Hindlimb muscle (tissue), 1 donor: ENCODE measurements at regions not wholly inside any gene's neighbourhood (a gene's known extent, or its start where the extent isn't known, plus 50 kb on each side); places are given as distances from the start of the nearest gene placed in this dataset.
A peak's percentile ranks its signal among the peaks of the same experiment; 100 is the strongest.
"Not testable (repeated sequence)": the region's sequence is repeated elsewhere in the genome, so short reads cannot be mapped to it uniquely, and the experiment has no call there.

Source experiments
- DNase-seq: peaks from one replicate; pipeline ENCODE4 v3.0.0-alpha.2; 2013

DNA sequence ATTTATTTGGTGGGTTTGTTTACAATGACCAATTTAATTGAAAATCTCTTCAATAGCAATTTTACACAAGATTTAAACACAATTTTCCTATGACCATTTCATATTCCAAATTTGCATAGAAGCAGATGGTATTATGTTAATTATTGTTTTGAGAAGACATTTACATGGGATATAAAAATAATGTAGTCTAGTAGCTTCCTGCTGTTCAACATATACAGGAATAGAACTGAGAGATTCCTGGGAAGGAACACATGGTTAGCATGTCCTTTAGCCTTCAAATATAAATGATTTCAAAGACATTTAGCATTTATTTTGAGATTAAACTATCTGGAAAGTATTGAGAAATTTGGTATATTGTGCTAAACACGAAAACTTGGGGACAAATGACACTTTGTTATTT is 129.6 kb downstream of the KCNE4 start:
- DNase-seq: no peak

DNA sequence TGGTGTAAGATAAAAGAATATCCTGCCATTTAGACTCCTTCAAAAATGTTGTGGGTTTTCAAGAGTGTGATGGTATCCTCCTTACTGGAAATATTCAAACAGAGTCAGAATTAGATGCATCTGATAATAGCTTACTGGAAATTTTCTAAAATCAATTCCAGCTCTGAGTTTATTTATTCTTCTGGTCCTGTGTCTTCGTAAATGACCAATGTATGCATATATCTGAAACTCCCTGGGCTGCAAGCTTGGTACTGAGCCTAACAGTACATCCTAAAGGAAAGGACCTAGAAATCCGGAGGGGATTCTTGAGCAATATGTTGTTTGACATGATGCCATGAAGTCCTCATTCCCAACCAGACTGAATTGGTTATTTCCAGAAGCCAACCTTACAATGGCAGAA is 130.4 kb downstream of the KCNE4 start:
- DNase-seq: no peak

DNA sequence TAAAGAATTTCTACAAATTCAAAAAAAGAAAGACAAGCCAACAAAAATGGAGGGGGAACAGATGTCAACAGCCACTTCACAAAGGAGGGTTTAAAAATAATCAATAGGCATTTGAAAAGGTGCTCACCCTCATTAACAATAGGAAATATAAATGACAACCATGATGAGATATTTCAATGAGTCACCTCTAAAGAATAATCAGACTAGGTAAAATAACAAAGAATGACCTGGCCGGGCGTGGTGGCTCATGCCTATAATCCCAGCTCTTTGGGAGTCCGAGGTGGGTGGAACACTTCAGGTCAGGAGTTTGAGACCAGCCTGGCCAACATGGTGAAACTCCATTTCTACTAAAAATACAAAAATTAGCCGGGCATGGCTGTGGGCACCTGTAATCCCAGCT is 133.6 kb downstream of the KCNE4 start:
- DNase-seq: no peak

DNA sequence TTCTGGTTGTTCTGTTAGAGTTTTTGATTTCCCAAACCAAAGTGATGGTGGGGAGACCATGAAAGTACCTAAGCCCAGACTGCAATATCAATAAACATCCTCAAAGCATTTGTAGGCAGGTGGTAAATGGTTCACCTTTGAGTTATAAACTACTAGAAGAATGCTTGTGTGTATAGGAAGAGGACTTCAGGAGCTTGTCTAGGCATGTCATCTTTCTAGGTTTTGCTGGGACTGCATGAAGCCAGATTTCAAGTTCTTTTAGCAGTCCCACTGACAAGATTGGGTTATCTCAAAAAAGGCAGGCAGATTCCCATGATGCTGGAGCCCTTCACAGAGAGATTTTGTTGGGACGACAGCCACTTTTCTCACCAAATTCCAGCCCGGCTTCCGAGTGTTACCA is 135.3 kb downstream of the KCNE4 start:
- DNase-seq: no peak

DNA sequence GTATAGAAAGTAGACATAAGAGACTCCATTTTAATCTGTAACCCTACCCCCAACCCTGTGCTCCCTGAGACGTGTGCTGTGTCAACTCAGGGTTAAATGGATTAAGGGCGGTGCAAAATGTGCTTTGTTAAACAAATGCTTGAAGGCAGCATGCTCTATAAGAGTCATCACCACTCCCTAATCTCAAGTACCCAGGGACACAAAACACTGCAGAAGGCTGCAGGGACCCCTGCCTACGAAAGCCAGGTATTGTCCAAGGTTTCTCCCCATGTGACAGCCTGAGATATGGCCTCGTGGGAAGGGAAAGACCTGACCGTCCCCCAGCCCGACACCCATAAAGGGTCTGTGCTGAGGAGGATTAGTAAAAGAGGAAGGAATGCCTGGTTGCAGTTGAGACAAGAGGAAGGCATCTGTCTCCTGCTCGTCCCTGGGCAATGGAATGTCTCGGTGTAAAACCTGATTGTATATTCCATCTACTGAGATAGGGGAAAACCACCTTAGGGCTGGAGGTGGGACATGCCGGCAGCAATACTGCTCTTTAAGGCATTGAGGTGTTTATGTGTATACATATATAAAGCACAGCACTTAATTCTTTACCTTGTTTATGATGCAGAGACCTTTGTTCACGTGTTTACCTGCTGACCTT is 138.7 kb downstream of the KCNE4 start:
- not testable (repeated sequence) for DNase-seq

DNA sequence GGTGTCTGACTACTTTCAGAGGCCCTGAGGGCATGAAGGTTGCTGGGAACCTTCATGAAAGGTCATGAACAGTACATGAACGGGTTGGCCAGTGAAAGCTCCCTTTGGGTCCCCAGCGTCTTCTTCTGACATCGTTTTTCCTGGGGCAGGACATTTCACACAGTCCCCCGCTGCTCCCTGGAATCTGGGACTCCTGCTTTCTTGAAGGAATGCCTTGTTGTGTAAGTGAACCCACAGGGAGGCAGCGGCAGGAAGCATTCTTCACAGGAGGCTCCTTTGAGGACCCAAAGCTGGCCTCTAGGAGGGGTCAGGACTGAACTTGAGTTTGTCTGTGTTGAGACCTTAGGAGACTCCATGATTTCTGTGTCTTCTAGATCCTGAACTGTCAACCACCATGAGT is 144.3 kb downstream of the KCNE4 start:
- DNase-seq: no peak

DNA sequence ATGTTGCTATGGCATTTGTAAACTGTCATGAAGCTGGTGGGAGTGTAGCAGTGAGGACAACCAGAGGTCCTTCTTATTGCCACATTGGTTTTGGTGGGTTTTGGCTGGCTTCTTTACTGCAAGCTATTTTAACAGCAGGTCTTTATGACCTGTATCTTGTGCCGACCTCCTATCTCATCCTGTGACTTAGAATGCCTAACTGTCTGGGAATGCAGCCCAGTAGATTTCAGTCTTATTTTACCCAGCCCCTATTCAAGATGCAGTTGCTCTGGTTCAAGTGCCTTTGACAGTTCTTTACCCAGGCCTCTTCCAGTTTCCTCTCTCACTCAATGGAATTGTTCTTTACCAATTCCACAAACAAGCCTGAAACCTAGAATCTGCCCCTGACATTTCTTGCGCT is 145.1 kb downstream of the KCNE4 start:
- DNase-seq: no peak

DNA sequence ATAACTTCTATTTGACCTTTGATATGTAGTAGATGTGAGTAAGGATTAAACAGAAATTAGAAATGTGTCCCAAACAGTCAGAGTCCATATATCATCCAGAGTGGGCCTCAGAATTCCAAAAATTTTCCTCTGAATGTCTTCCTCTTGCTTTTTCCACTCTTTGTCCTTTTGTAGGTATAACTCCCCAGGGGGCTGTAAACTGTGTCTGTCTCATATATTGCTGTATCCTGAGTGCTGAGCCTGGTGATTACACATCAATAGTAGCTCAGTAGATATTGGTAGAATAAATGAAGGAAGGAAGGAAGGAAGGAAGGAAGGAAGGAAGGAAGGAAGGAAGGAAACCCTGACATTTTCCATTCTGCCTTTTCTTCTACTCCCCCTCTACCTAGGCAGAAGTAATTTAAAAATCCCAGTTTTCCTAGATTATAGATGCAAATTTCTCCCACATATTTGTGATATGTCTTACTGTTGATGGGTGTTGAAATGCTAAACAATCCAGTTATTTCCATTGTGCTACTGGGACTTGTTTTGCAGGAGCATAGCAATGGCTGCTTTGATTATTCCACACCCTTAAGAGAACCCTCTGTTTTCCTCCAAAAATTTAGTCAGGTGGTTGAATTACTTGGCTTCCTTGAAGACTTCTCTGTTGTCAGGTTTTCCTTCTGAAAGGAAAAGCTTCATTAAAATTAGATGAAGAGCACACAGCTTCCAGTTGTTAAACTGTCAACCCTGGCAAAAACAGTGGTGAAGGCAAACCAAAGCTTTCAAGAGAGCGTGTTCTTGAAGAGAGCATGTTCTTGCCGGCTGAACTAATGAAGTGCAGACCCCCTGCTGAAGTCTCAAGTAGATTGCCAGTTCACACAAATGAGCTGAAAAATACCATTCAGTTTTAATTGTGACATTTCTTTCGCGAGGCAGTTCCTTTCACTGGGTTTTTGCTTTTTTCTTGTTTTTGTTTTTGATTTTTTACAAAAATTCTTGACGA is 147.8 kb downstream of the KCNE4 start:
- DNase-seq: no peak

DNA sequence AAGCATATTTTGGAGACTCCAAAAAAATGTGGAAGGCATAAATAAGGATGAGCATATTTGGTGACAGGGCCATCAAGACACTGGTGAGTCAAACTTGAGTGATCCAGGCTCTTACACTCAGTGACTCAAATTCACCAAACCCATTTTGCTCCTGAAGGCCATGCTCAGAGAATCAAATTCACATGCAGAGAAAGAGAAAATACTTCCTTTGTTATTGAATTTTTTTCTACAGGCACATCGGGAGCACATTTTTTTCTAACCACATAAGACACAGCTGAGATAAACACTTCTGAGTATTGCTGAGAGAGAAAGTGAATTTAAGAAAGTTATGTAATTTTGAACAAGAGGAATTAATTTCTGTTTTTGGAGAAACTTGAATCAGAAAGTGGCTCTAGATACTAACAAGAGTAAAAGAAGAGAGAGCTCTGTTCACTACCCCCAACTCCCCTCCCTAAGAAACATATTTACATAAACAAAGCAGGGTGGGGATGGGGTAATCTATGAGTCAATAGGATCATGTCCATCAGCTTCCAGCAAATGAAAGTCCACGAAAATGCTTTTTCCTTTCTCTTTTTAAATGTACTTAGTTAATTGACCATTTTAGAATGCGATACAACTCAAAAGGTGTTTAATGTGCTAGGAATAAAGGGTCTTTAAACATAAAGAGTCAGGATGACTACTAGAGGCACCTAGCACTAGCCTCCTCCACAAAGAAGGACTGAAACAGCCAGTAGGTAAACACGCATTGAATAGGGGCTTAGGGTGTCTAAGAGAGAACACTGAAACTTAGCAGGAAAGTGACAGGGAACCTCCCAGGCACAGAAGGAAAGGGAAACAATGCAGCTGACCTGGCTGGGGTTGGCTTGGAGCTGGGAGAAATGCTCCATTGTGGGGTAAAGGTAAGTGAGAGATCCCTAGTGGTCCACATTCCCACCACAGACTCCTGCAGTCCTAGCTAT is 152.3 kb downstream of the KCNE4 start:
- no peak for DNase-seq

DNA sequence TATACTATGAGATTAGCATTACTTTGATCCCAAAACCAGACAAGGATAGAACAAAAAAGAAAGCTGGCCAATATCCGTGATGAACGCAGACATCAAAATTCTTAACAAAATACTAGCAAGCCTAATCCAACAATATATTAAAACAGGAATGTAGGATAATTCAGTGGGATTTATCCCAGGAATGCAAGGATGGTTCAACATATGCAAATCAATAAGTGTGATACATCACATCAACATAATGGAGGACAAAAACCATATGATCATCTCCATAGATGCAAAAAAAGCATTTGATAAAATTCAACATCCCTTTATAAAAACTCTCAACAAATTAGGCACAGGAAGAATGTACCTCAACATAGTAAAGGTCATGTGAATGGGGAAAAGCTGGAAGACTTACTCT is 158.5 kb downstream of the KCNE4 start:
- DNase-seq: no peak

DNA sequence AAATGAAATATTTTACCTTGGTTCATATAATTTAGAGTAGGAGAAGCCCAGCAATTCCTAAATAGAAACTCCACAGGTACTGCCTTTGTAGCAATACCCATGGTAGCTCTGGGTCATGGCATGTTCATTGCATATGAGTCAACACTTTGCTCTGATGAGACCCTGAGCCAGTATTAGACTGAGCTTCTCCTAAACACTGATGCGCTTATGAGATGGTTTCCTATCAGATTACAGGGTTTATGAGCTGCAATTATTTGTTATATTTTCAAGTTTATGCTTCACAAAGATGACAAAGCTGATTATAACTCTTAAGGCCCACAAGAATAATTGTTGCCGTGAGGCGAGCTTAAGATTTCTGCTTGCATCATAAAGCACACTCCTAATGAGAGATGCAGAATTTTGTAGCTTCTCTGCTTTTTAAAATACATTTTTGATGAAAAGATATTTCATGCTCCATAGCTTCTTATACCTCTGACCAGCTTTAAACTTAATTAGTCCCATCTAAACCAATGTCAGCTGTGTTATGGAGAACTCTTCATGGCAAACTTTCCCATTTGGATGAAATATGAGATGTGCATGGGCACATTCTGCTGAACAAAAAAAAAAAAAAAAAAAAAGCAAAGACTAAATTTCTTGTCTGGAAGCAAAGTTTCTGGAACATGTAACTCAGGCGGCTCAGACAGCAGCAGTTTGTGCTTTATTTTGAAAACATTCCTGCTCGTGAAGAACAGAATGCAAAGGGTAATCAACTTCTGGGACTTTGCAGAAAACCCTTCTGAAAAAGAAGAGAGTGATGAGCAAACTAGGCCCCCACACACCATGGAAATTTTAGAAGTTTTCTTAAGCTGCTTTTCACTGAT is 162.6 kb downstream of the KCNE4 start:
- peak; percentile 46 for DNase-seq

DNA sequence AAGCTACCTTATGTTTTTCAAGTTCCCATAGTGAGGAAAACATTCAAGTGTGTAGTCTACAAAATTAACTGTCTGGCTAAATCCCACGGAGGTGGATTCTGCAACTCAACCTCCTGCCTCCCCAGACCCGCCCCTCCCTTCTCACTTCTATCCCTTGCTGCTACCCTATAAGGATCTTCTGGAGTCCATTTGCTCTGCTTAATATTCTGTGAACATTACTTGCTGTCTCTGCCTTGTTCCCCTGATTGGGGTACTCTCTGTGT is 163.2 kb downstream of the KCNE4 start:
- DNase-seq: no peak

DNA sequence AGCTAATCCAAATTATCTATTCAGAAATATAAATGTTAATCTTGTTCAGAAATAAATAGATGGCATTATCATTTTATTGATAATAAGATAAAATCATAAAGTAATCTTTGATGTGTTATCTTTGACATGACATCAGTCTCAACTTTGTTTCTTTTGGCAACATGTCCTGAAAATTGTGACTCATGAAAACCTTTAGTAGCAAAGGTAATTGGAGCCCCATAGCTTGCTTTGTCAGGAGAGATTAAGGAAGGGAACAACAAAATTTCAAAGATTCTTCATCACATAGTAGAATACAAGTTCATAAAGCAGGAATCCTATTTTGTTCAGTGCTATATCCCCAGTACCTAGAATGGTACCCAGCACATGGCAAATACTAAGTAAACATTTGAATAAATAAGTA is 165.4 kb downstream of the KCNE4 start:
- DNase-seq: no peak

DNA sequence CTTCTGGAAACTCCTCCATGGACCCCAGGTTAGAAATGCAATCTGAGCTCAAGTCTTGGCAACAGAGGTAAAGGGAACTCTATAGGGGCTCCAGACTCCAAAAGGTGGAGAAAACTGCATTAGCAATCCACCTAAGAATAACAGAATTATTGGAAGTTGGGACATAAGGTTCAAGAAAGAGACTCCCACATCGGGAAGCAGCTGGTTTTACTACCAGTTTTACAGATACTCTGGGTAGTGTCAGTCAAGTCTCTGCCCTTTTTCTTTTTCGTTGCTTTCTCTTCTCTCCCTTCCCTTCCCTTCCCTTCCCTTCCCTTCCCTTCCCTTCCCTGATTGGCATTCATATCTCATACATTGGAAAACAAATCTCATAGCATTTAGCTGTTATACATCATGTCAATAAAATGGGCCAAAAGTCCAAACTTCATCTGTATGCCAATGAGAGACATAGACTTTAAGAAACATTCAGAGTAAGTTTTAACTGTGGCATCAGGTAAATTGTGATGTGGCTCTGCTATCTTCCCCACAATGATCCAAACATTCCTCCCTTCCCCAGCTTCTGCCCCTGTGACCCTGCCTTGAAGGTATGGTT is 166.7 kb downstream of the KCNE4 start:
- DNase-seq: no peak

DNA sequence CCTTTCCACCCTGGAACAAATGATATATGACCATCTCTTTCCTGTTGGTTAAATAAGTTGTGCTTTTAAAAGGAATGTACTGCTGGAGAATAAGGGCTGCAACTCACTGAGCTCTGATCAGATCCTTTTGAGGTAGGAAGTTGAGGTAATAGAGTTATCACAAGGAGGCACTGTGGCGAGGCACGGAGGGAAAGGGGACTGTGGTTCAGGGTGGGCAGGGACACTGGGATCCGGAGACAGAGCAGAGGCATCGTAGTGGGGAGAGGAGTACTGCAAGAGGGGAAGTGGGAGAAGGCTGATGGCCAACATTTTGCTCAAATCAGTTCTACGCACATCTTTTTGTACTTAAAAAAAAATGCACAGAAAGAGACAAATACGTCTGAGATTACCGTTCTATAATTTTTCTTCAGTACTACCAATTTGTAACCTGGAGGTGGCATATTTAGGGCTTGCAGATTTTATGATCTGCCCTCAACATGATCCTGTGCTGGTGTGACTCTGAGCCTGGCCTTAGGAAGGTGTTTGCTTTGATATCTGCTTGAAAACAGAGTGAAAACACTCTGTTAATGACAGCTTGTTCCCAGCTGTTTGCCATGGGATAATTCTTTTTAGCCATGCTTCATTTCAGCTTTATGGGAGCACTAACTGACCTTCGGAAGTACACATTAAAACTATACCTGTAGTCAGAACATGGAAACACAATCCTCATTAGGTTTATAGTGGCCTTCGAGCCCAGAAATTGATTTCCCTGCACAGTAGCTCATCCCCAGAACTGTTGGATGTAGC is 168.1 kb downstream of the KCNE4 start:
- DNase-seq: no peak

DNA sequence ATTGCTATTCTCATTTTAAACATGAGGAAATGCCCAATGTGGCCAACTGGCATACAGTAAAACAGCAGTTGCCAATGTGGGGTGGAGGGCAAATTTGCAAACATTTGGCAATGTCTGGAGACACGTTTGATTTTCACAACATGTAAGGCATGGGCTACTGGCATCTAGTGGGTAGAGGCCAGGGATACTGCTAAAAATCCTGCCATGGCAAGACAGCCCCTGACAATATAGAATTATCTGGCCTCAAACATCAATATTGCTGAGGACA is 168.6 kb downstream of the KCNE4 start:
- DNase-seq: no peak

DNA sequence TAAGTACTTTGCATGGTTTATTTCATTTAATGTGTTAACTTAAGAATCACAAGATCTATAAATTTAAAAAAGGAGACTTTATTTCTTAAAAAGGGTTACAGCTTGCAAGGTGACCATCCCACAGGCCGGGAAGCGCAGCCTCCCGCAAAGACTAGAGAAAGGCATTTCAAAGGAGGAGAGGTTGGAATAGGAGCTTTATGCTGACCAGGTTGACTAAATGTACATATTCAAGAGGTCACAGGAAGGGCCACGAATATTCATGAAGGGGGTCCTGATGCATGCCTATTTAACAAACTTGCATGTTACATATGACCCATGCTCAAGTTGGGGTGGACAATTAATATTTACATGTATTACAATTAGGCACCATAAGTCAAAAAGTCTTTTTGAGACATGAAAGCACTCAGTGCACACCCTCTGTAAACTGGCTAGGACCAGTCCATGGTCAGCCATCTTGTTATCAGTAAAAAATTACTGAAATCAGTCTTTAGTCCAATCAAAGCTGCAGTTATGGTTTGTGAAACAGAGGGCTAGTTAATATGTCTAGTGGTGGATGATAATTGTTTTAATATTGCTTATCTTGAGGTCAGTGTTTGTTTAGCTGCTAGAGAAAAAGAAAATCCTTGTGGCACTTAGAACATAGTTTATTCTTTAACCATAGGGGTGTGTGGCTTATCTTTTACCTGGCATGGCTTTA is 169.3 kb downstream of the KCNE4 start:
- DNase-seq: no peak

DNA sequence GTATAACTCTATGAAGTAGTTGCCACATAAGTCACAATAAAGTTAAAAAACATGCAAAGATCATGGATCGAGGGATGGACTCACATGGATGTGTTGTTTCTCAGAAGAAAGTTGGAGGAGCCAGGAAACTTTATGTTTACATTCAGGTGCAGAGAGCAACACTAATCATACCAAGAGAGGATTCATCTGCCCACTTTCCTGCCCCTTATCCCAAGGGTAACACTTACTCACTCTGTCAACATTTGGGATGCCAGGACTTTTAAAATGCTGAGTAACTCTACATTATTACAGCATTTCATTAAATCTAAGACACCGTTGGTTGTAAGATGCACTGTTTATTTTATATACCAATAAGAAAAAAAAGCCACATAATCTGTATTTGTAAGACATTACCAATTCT is 170.4 kb downstream of the KCNE4 start:
- no peak for DNase-seq

DNA sequence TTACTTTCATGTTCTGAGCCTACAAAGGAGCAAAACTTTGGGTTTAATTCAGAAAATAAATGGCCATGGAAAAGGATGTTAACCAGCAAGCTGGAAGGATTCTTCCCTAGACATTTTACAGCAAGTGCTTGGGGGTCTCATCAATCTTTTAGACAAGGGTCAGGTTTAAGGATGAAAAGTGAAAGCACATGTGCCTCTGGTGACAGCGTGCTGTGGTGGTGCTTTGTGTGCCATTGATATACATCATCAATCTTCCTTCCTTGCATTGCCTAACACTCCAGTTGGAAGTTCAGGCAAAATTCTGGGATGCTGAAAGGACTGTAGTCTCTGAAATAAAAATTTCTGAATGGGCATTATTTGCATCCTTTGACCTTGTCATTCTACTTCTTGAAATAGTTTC is 171.2 kb downstream of the KCNE4 start:
- DNase-seq: no peak

DNA sequence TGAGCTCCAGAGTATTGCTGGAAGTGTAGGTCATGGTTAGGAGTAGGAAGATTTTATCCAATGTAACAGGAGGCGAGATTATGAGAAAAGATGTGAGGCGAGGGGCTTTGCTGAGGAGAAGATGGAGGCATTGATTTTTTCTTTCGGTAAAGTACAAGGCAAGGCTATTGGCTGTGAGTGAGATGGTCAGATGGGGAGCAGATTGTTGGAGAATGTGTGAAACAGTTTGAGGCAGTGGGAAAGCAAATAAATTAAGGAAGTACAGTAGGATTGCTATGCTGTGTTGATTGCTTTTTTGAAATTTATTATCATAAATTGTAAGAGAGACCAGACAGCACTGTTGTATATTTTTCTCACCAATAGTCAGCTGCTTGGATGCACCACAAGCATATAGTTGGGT is 173.3 kb downstream of the KCNE4 start:
- DNase-seq: no peak

DNA sequence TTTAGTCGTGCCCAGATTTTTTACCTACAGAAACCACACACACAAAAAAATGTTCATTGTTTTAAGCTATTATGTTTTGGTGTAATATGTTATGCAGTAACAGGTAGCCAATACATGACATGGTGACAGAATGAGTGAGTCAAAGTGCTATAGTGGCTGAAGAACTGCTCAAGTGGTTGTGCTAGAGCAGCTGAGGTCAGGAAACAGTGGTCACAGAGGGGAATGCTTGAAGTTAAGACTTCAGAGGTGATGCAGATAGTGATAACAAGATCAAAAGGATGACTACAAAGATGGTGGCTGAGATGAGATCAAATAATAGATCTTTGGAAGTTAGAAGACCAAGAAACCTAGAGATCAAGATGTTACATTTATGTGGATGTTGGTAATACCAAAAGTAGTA is 174.3 kb downstream of the KCNE4 start:
- DNase-seq: no peak
